H1 (cell line): ENCODE measurements at regions not wholly inside any gene's neighbourhood (a gene's known extent, or its start where the extent isn't known, plus 50 kb on each side); places are given as distances from the start of the nearest gene placed in this dataset.

Source experiments
- CTCF ChIA-PET: fragments of 300-600 bp; sonication (Branson Sonifier 250); formaldehyde crosslinking; loops from one replicate; lab custom pipeline; 2021; ENCODE audit not compliant: partially characterized antibody; lab: Charles Lee
- POLR2A ChIA-PET: fragments of 300-600 bp; sonication (Branson Sonifier 250); formaldehyde crosslinking; loops from one replicate; lab custom pipeline; 2021; ENCODE audit warnings: inconsistent platforms; ENCODE audit not compliant: partially characterized antibody; lab: Charles Lee
- DNase-seq, 2 experiments: peaks; one replicate each; pipeline versions ENCODE4 v3.0.0 to v3.0.0-alpha.2; 2010 to 2022; ENCODE audit warnings: low spot score in 2 of 2, low read depth in 1 of 2, mixed read lengths in 1 of 2
- FAIRE-seq: peaks from 2 replicates; lab custom pipeline; 2011; peaks lifted over from hg19 to GRCh38; lab: Jason Lieb, UNC
- H2AFZ ChIP-seq: 2 replicates; pipeline ENCODE4 v1.8.1; 2012; ENCODE audit warnings: low read length, inconsistent platforms
- H2AK5ac ChIP-seq: 2 replicates; pipeline ENCODE4 v1.6.1; 2013; ENCODE audit warnings: low read depth, low read length
- H2BK120ac ChIP-seq: replicated peaks from 2 replicates; pipeline ENCODE3; 2013; ENCODE audit warnings: low read depth, low read length, inconsistent platforms
- H2BK12ac ChIP-seq: 2 replicates; pipeline ENCODE4 v1.6.1; 2013; ENCODE audit warnings: low read depth, low read length
- H2BK15ac ChIP-seq: 2 replicates; pipeline ENCODE4 v1.6.1; 2013; ENCODE audit warnings: low read length
- H2BK20ac ChIP-seq: 2 replicates; pipeline ENCODE4 v1.6.1; 2013; ENCODE audit warnings: low read length
- H2BK5ac ChIP-seq: 2 replicates; pipeline ENCODE4 v1.6.1; 2013; ENCODE audit warnings: low read depth, low read length
- H3K14ac ChIP-seq: 2 replicates; pipeline ENCODE4 v1.6.1; 2013; ENCODE audit warnings: inconsistent platforms; ENCODE audit not compliant: insufficient read length
- H3K18ac ChIP-seq: 2 replicates; pipeline ENCODE4 v1.6.1; 2013; ENCODE audit warnings: low read length; ENCODE audit errors: extremely low read depth
- H3K23ac ChIP-seq: 2 replicates; pipeline ENCODE4 v1.6.1; 2013; ENCODE audit warnings: inconsistent platforms; ENCODE audit not compliant: insufficient read length
- H3K23me2 ChIP-seq: 2 replicates; pipeline ENCODE4 v1.6.1; 2013; ENCODE audit warnings: low read depth, low read length
- H3K27ac ChIP-seq: 2 replicates; pipeline ENCODE4 v1.6.1; 2011; ENCODE audit warnings: low read depth, low read length, inconsistent platforms
- H3K27me3 ChIP-seq, 4 experiments: replicated peaks in 1 of 4; 1 replicate in 1 of 4; 2 replicates in 3 of 4; pipeline versions ENCODE4 v1.6.1 to v1.8.1; 2011 to 2013; ENCODE audit warnings: low read length in 3 of 4, mild to moderate bottlenecking in 3 of 4, inconsistent platforms in 2 of 4, mixed read lengths in 2 of 4, moderate library complexity in 1 of 4; ENCODE audit not compliant: control insufficient read depth in 3 of 4, insufficient read depth in 3 of 4; ENCODE audit errors: extremely low read depth in 1 of 4
- H3K36me3 ChIP-seq, 4 experiments: 2 replicates each; pipeline versions ENCODE4 v1.6.1 to v1.8.1; 2011 to 2013; ENCODE audit warnings: mild to moderate bottlenecking in 4 of 4, low read length in 3 of 4, moderate library complexity in 2 of 4, control low read depth in 1 of 4, inconsistent platforms in 1 of 4; ENCODE audit not compliant: insufficient read depth in 4 of 4, control insufficient read depth in 2 of 4
- H3K4ac ChIP-seq: replicated peaks from 2 replicates; pipeline ENCODE3; 2013; ENCODE audit warnings: low read length, low read depth, mixed read lengths, inconsistent platforms; ENCODE audit not compliant: insufficient read length
- H3K4me1 ChIP-seq, 4 experiments: replicated peaks in 1 of 4; 1 replicate in 1 of 4; 2 replicates in 3 of 4; pipeline versions ENCODE4 v1.6.1 to v1.8.1; 2011 to 2013; ENCODE audit warnings: low read length in 3 of 4, inconsistent platforms in 2 of 4, mixed read lengths in 1 of 4; ENCODE audit not compliant: insufficient read depth in 4 of 4, control insufficient read depth in 3 of 4
- H3K4me2 ChIP-seq, 2 experiments: 2 replicates each; pipeline versions ENCODE4 v1.6.1 to v1.8.1; 2011 to 2013; ENCODE audit warnings: low read depth in 2 of 2, low read length in 2 of 2, control low read depth in 1 of 2, inconsistent platforms in 1 of 2, mild to moderate bottlenecking in 1 of 2; ENCODE audit not compliant: insufficient read depth in 1 of 2
- H3K4me3 ChIP-seq, 4 experiments: fragments of 200-600, 300-600 bp in 1 of 4; sonication (generic), shearing (Covaris generic), sonication (Bioruptor Twin) in 1 of 4; 2 replicates each; pipeline versions ENCODE4 v1.5.1 to v1.8.1; 2011 to 2016; ENCODE audit warnings: low read length in 4 of 4, low read depth in 3 of 4, control low read depth in 2 of 4, inconsistent platforms in 2 of 4, mild to moderate bottlenecking in 2 of 4, mixed read lengths in 1 of 4, moderate library complexity in 1 of 4; ENCODE audit not compliant: insufficient read depth in 2 of 4; ENCODE audit errors: extremely low read depth in 1 of 4
- H3K56ac ChIP-seq: replicated peaks from 2 replicates; pipeline ENCODE3; 2013; ENCODE audit warnings: low read depth, mild to moderate bottlenecking, mixed read lengths, low read length, inconsistent platforms; ENCODE audit not compliant: insufficient read length
- H3K79me1 ChIP-seq: 2 replicates; pipeline ENCODE4 v1.6.1; 2013; ENCODE audit warnings: low read depth, low read length, control low read depth
- H3K79me2 ChIP-seq, 2 experiments: 2 replicates each; pipeline versions ENCODE4 v1.6.1 to v1.8.1; 2012 to 2013; ENCODE audit warnings: low read length in 2 of 2, mild to moderate bottlenecking in 2 of 2, inconsistent platforms in 1 of 2; ENCODE audit not compliant: insufficient read depth in 2 of 2, control insufficient read depth in 1 of 2
- H3K9ac ChIP-seq, 4 experiments: replicated peaks in 1 of 4; 1 replicate in 1 of 4; 2 replicates in 3 of 4; pipeline versions ENCODE4 v1.6.1 to v1.8.1; 2011 to 2013; ENCODE audit warnings: low read depth in 3 of 4, low read length in 3 of 4, control low read depth in 2 of 4, mild to moderate bottlenecking in 2 of 4, moderate library complexity in 2 of 4, inconsistent platforms in 1 of 4; ENCODE audit errors: extremely low read depth in 1 of 4
- H3K9me3 ChIP-seq, 2 experiments: 2 replicates each; pipeline versions ENCODE4 v1.6.1 to v1.8.1; 2012 to 2013; ENCODE audit warnings: mild to moderate bottlenecking in 2 of 2, moderate library complexity in 2 of 2, control low read depth in 1 of 2, inconsistent platforms in 1 of 2, low read depth in 1 of 2, low read length in 1 of 2, mixed read lengths in 1 of 2; ENCODE audit not compliant: insufficient read depth in 2 of 2
- H4K20me1 ChIP-seq, 2 experiments: replicated peaks in 1 of 2; 2 replicates each; pipeline versions ENCODE3 to v1.8.1; 2011 to 2013; ENCODE audit warnings: inconsistent platforms in 2 of 2, low read length in 2 of 2, mild to moderate bottlenecking in 1 of 2; ENCODE audit not compliant: insufficient read depth in 2 of 2, control insufficient read depth in 1 of 2
- H4K5ac ChIP-seq: 2 replicates; pipeline ENCODE4 v1.6.1; 2013; ENCODE audit warnings: low read length, low read depth, mixed read lengths, inconsistent platforms; ENCODE audit not compliant: insufficient read length
- H4K8ac ChIP-seq: 2 replicates; pipeline ENCODE4 v1.8.0; 2013; ENCODE audit warnings: mild to moderate bottlenecking, moderate library complexity, low read length, inconsistent platforms; ENCODE audit not compliant: insufficient read depth; ENCODE audit errors: extremely low read depth
- H4K91ac ChIP-seq: replicated peaks from 2 replicates; pipeline ENCODE3; 2013; ENCODE audit warnings: low read length, mixed read lengths, inconsistent platforms; ENCODE audit not compliant: insufficient read length
- BRCA1 ChIP-seq: IDR thresholded peaks from 2 replicates; pipeline ENCODE4 v1.6.1; 2012; ENCODE audit warnings: low read depth, low read length, improper control_type of control experiment
- CBX8 ChIP-seq: fragments of 300-800, 300-1000 bp; sonication (generic); IDR thresholded peaks from 2 replicates; pipeline ENCODE4 v1.7.1; 2016; ENCODE audit warnings: low read depth, low read length, borderline replicate concordance
- CHD2 ChIP-seq: IDR thresholded peaks from 2 replicates; pipeline ENCODE4 v1.6.1; 2012; ENCODE audit warnings: low read length, improper control_type of control experiment
- EGR1 ChIP-seq: IDR thresholded peaks from 2 replicates; pipeline ENCODE4 v1.6.1; 2011; ENCODE audit warnings: low read depth, low read length, borderline replicate concordance
- HDAC6 ChIP-seq: IDR thresholded peaks from one replicate; pipeline ENCODE4 v1.7.1; 2012; ENCODE audit warnings: low read depth, mild to moderate bottlenecking, inconsistent platforms, low read length, moderate library complexity
- KDM4A ChIP-seq: IDR thresholded peaks from one replicate; pipeline ENCODE4 v1.7.1; 2012; ENCODE audit warnings: low read depth, mild to moderate bottlenecking, moderate library complexity, low read length, inconsistent platforms; ENCODE audit not compliant: severe bottlenecking
- KDM5A ChIP-seq: fragments of 200-600 bp; IDR thresholded peaks from 2 replicates; pipeline ENCODE4 v1.7.1; 2012; ENCODE audit warnings: mild to moderate bottlenecking, low read length, inconsistent platforms, mixed read lengths
- RBBP5 ChIP-seq: IDR thresholded peaks from 2 replicates; pipeline ENCODE4 v1.7.1; 2012; ENCODE audit warnings: low read depth, mild to moderate bottlenecking, inconsistent platforms, low read length, moderate library complexity, borderline replicate concordance
- SP2 ChIP-seq: IDR thresholded peaks from 2 replicates; pipeline ENCODE4 v1.6.1; 2012; ENCODE audit warnings: mild to moderate bottlenecking, low read length, inconsistent platforms
- WGBS, 2 experiments: shearing (Covaris generic) in 1 of 2; methylation state at CpG; one replicate each; pipeline versions ENCODE4 v1.1.6 to v1.1.7; 2013 to 2015; ENCODE audit warnings: low lambda C conversion rate in 2 of 2, mixed read lengths in 2 of 2, inconsistent platforms in 1 of 2, low coverage in 1 of 2, missing lambda C conversion rate in 1 of 2; ENCODE audit not compliant: insufficient replicate concordance in 2 of 2, insufficient coverage in 1 of 2, insufficient read length in 1 of 2; ENCODE audit errors: extremely low coverage in 1 of 2, missing lambda C conversion rate in 1 of 2; 5-methylcytosine and 5-hydroxymethylcytosine counted together
- TF ChIP-seq, protein P1 (sequence below): IDR thresholded peaks from 2 replicates; pipeline ENCODE4 v1.6.1; 2011; ENCODE audit warnings: low read depth, mild to moderate bottlenecking, low read length; ENCODE audit not compliant: insufficient read depth

DNA sequence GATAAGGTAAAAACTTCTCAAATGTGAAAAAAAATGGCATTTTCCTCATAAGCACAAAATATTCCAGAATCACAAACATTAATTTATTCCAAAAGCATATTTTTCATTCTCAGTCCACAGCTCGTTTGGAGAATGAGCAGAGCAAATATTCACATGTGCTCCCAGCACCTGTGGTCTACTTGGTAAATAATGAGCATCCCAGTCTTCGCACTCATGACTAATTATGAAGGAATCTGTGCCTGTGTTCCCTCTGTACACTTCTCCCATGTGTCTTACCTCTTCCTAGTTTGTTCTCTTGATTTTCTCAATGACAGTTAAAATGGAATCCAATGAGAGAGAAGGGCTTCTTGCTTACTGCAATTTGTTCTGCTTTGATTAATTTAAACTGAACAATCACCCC is 671.0 kb upstream of the SOX11 start:
- CTCF ChIA-PET = no interaction called here
- Histone ChIP-seq H3K4me3 (no peak overlapping the region), H3K56ac (no peak overlapping the region), H3K9me3 (peaks cover 8 to 11% of the 10 kb centered on the region in 2 experiments; a peak in 3 of 4 replicates), H3K9ac (no peak overlapping the region), H2BK12ac (no peak overlapping the region), H3K23ac (no peak overlapping the region), H2BK15ac (no peak overlapping the region), H3K36me3 (no peaks in the 10 kb centered on the region; a peak in 1 of 8 replicates), H4K5ac (no peak overlapping the region), H3K4ac (no peak overlapping the region), H4K91ac (no peak overlapping the region), H2BK120ac (no peak overlapping the region), H3K27ac (no peak overlapping the region), H3K23me2 (peaks cover 10% of the 10 kb centered on the region; the same call in 1 of the 2 replicates), H4K20me1 (peaks cover 0 to 2% of the 10 kb centered on the region in 2 experiments), H3K27me3 (no peaks in the 10 kb centered on the region), H3K79me1 (no peaks in the 10 kb centered on the region), H2AK5ac (no peak overlapping the region), H2BK20ac (no peak overlapping the region), H3K4me1 (no peaks in the 10 kb centered on the region), H4K8ac (no peak overlapping the region), H3K14ac (no peak overlapping the region), H2BK5ac (no peak overlapping the region), H3K18ac (no peak overlapping the region), H3K79me2 (no peaks in the 10 kb centered on the region), H3K4me2 (no peak overlapping the region), H2AFZ (no peak overlapping the region)
- 100% methylated on average over 2 of the region's 2 CpGs; no CpG with 5 or more reads in 1 of the 2 experiments for WGBS, 2 experiments
- TF ChIP-seq CBX8 = no peak
- TF ChIP-seq KDM4A = no peak
- no peak for TF ChIP-seq EGR1
- TF ChIP-seq SP2 = no peak
- no peak for TF ChIP-seq KDM5A
- no peak for TF ChIP-seq BRCA1
- TF ChIP-seq RBBP5 = no peak
- TF ChIP-seq, protein P1, sequence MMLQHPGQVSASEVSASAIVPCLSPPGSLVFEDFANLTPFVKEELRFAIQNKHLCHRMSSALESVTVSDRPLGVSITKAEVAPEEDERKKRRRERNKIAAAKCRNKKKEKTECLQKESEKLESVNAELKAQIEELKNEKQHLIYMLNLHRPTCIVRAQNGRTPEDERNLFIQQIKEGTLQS = no peak
- no peak for TF ChIP-seq CHD2
- TF ChIP-seq HDAC6 = no peak
- DNase-seq (no peak), FAIRE-seq (no peak)
- POLR2A ChIA-PET = no interaction called here
